ENCODE measurements at regions not wholly inside any gene's neighbourhood (a gene's known extent, or its start where the extent isn't known, plus 50 kb on each side); places are given as distances from the start of the nearest gene placed in this dataset.
A peak's percentile ranks its signal among the peaks of the same experiment; 100 is the strongest.
"Not testable (repeated sequence)": the region's sequence is repeated elsewhere in the genome, so short reads cannot be mapped to it uniquely, and the experiment has no call there.

DNA sequence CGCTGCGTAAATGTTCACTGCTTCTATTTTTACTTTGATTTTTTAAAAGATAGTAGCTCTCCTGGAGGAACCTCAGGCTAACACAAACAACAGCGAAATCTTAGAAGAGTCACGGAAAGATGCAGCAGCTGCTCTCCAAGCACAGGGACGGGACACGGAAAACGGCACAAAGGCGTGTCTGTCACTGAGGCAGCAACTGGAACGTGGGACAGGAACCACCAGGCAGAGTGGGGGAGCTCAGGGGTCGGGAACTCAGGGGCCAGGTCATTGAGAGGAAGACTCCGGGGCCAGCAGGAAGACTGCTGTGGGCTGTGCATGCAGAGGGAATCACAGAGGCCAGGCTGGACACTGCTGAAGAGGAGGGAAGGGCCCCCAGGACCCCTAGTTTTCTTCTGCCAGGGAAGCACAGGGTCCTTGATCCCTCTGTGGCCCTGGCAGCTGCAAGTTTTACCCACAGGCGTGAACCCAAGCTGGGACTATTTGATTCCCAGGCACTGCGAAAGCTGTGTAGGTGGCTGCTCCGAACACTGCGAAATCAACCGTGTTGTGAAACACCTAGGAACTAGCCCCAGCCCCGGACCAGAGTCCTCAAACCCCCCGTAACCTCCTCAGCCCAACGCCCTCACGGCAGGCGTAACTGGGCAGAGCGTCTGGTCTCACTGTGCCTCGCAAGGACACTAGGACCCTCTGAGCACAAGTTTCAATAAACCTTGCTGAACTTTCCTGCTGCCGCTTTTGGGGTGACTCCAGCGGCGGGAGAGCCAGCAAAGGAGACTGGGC lies 263.0 kb downstream of the EIPR1 start:
- DNase-seq, result no peak

DNA sequence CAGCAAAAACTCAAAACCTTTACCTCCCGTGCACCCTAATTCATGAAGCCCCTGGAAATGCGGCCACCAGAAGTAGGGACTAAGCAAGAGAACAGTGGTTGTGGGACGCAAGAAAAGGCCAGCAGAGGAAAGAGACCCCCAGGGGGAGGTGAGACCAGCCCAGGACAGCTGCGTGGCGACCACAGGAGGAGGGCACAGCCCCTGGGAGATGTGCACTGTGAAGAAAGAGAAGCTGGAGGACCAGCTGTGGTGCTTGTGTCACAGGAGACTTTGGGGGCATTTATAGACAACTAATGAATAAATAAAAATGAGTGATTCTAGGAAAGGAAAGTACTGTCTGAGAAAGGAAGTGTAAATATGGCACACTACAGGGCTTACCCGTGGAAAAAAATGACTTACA lies 263.8 kb downstream of the EIPR1 start:
- no peak for DNase-seq

DNA sequence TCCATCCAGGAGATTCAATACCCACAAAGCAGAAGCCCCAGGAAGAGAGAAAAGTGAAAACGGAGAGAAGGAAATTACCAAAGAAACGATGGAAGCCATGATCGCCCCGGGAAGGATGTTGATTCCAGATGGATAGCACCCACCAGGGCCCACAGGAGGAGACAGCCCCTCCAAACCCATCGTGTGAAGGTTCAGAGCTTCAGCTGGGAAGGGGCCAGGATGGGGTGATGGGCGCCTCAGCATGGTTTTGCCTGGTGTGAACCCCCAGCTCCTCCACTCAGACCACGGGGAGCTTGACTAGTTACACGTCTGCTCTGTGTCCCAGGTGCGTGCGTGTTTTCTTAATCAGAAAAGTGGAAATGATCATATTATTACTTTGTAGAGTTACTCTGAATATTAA lies 264.5 kb downstream of the EIPR1 start:
- no peak for DNase-seq

DNA sequence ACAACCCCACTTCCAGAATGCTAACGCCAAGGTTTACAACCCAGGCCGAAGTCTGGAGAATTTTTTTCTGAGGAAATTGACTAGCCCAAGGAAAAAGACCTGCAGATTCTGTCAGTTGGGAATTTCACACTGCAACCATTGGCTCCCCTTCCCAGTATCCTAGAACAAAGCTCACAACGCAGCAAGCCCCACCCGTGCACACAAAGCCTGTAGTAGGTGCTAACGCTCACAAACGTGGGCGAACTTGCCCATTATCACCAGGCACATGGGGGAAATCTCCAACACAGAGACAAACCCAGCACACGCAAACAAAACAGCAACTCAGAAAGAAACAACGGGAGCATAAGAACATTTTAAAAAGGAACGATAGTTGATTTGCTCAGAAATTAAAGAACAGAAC lies 265.1 kb downstream of the EIPR1 start:
- no peak for DNase-seq

DNA sequence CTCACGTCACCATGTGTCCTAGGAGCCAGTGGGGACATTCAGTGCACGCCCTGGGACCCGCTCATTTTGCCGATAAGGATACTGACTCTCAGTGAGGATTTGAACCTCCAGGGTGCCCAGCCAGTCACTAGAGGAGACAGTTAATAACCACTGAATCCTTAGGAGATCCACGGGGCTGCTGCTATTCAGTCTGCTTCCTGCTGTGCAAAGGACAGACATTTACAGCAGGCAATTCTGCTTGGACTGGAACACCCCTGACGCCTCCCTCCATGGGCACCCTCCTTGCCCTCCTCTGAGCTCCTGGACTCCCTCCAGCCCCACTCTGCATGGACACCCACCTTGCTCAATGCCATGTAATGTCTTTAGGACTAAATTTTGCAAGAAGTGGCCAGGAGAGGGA lies 265.5 kb downstream of the EIPR1 start:
- DNase-seq, result no peak

DNA sequence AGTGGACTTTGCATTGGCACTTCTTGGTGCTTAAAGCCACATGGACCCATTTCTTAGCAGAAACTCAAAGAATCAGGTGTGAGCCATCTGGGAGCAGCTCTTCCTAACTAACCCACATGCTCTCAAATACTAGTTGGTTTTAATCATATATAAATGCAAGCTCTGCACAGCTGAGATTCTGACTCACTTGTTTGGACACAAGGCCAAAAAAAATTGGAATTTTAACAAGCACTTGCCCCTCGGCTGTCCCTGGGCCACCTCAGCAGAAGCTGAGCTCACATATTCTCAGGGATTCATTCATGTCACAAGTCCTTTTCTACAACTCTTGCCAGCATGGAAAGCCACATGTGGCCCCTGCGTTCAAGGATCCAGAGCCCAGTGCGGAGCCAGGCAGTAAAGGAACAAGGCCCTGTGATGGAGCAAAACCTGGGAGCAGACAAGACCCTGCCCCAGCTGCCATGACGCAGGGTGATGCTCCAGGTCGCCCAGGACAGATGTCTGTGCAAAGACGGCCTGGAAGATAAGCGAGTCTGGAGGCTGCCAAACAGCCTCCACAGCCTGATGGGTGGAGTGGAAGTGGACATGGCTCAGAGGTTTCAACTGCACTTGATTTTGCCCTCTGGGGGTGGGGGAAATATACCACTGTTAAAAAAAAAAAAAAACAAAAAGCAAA lies 266.5 kb downstream of the EIPR1 start:
- no peak for DNase-seq

DNA sequence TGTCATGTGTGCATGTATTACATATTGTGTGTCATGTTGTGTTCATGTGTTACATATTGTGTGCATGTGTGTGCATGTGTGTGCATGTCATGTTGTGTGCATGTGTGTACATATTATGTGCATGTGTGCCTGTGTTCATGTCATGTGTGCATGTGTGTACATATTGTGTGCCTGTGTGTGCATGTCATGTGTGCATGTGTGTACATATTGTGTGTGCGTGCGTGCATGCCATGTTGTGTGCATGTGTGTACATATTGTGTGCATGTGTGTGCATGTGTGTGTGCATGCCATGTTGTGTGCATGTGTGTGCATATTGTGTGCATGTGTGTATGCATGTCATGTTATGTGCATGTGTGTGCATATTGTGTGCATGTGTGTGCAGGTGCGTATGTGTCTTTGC lies 267.1 kb downstream of the EIPR1 start:
- DNase-seq, result no peak

DNA sequence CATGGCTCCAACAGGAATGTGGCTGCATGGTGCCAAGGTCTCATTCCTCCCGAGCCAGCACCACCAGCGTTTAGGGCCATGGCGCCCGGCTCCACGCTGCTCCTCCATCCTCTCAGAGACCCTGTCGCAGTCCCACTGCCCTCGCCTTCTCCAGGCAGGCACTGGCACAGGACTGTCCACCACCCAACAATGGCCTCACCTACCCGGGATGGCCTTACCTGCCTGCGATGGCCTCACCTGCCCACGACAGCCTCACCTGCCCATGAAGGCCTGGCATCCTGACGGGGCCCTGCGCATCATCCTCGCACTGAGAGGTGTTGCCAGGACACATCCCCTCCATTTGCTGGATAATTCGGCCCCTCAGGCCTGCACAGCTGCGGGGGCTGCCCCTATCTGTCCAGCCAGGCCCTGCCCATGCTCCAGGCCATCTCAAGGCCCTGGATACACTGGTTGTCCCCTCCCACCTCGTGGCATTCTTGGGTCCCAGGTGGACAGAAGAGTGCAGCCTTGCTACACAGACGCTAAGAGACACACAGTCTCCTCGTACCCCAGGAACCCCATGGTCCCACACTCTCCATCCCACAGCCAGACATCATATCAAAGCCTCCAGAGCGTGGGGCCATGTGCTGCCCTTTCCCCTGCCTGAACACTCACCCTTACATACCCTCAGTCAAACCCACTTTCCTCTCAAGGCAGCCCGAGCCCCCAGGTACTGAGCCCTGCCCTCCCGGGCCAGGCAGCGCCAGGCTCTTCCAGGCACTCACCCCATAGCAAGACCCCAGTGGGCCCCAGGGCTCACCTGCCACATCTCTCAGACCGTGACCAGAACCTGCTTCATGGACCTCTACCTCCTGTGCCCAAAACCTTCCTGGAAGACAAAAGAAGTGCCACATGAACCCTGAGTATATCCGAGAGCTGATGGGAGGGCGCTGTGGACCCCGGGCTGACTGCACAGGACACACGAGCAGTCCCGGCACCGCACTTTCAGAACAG lies 268.6 kb downstream of the EIPR1 start:
- no peak for DNase-seq

DNA sequence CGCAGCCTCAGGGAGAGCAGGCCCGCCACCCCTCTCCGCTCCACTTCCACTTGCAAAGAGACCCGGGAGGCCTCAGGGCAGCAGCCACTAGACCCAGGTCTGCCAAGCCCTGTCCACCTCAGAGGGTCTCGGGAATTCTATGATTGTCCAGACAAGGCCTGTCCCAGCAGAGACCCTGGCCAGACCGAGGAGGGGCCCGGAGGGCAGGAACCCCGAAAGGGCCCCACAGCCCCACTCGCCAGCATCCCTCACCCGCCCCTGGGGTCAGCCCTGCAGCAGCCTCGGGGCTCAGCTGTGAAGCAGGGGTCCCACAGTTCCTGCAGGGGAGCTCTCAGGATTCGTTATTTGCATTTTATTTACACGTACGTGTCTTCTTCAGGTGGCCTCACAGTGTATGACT lies 269.5 kb downstream of the EIPR1 start:
- DNase-seq, result no peak

DNA sequence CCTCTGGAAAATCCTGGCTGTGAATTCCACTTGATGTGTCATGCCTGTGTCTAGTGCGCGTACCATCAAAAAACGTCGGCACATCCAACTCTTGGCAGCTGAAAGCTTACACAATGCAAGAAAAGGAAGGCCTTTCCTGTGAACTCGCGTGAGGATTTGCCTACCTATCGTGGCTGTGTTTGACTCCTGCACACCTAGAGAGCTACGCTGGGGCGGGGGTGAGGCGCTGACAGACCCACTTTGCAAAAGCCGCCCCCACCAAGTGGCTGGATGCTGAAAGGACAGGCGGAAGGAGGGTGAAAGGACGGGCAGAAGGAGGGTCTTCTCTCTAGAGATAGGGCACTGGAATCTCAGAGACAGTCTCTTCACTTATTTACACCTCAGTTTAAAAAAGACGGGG lies 270.1 kb downstream of the EIPR1 start:
- DNase-seq, result no peak

DNA sequence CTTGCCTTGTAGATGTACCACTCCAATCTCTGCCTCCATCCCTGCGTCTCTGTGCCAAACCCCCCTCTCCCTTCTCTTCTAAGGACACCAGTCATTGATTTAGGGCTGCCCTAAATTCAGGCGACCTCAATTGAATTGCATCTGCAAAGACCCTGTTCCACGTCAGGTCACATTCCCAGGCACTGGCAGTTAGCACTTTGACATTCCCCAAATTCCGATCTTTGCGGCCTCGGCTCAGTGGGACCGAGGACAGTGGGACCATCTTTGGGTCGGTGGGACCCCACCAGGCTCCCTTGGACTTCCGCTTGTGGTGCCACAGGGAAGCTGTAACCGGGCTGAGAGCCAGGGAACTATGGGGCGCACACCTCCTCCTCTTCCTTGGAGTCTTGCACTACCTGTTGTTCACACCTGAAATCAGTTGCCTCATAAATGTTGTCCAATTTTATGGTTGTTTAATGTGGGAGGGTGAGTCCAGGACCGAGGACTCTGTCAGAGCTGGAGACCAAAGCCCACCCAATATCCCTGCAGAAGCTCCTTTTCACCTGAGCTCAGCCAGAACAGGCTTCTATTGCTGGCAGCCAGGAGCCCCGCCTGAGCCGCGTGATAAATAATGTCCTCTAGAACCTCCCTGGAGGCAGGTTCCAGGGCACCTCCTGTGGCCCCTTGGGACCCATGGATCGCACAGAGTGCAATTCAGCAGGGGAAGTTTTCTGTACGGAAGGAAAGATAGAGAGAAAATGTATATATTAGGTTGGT lies 271.6 kb downstream of the EIPR1 start:
- DNase-seq, result no peak

DNA sequence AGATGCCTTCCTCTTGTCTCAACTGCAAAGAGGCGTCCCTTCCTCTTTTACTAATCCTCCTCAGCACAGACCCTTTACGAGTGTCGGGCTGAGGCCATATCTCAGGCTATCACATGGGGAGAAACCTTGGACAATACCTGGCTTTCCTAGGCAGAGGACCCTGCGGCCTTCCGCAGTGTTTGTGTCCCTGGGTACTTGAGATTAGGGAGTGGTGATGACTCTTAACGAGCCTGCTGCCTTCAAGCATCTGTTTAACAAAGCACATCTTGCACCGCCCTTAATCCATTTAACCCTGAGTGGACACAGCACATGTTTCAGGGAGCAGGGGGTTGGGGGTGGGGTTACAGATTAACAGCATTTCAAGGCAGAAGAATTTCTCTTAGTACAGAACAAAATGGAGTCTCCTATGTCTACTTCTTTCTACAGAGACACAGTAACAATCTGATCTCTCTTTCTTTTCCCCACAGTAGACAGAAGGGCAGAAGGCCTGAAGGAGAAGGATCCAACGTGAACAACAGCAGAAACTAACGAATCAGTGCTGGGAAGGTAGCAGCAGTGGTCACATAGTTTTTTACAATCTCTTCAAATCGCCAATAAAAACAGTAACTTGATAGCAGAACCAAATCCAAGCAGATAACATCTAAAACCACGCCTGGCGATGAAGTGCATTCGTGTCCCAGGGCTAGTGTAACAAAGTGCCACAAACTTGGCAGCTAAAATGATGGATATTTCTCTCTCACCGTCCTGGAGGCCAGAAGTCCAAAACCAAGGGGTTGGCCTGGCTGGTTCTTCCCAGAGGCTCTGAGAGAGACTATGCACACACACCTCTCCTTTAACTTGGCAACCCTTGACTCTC lies 272.4 kb downstream of the EIPR1 start:
- not testable (repeated sequence) for DNase-seq

DNA sequence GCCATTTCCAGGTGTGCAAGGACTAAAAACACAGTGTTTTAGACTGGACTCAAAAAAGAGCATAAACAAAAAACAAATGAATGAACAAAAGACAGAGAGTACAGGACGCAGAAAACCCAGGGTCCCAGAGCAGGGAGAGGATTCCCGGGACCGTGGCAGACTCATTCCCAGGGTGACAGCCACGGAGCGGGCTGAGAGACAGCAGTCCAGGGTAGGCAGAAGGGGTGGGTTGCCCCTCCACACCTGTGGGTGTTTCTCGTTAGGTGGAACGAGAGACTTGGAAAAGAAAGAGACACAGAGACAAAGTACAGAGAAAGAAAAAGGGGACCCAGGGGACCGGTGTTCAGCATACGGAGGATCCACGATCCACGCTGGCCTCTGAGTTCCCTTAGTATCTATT lies 273.4 kb downstream of the EIPR1 start:
- no peak for DNase-seq

DNA sequence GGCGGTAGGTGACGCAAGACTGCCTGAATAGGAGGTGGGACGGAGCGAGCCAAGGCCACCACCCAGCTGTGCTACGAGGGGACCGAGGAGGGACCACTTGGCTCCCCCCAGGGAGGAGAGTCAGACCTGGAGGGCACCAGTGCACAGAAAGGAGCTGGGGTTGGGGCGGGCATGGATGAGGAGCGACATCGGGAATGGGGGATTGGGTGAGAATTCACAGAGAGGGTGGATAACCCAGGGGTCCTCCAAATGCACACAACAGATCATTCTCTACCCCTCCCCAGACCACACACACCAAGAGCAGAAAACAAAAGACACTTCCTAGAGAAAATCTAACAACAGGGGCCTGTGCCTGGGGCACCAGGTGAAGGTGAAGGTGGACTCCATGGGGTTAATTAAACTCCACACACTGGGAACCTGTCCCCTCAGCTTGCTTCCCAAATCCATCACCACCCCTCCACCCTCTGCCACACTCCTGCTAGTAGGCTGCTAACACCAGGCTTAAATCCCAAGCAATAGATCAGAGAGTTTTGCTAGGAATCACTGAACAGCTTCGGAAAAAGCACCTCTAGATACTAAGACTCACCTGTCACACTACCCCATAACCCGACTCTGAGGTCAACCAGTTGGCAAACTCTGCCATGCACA lies 274.6 kb downstream of the EIPR1 start:
- no peak for DNase-seq

DNA sequence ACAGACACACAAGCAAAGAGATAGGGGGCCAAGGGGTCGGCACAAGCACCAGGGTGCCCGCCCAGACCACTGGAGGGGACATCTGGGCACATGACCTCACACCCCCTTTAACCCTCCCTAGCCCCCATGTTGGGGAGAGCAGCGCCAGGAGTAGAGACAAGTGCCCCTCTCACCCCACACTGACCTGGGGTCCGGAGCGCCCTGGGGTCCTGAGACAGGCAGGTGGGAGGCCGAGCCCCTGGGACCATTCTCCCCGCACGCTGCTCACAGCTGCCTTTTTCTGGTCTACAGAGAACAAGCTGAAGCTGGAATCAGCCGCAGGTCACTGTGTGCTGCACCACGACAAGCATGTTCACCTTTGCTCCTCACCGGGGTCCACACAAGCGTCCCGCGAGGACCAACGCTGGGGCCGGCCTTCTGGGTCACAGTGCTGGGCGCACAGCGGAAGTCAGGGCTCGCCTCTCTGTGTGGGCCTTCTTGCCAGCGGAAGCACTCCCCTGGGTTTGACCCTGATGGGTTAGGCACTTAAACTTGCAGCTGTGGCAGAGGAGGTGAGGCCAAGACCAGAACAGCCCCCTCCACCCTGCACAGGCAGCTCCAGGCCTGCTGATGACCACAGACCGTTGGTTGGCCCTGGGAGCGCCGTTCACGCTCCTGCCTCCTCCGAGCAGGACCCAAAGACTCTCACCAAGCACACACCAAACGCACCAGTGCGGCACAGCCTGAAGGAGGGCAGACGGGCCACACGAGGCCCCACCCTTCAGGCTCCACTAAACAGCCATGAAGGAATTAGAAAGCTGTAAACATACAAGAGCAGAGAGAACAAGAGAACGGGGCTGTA lies 275.3 kb downstream of the EIPR1 start:
- no peak for DNase-seq

DNA sequence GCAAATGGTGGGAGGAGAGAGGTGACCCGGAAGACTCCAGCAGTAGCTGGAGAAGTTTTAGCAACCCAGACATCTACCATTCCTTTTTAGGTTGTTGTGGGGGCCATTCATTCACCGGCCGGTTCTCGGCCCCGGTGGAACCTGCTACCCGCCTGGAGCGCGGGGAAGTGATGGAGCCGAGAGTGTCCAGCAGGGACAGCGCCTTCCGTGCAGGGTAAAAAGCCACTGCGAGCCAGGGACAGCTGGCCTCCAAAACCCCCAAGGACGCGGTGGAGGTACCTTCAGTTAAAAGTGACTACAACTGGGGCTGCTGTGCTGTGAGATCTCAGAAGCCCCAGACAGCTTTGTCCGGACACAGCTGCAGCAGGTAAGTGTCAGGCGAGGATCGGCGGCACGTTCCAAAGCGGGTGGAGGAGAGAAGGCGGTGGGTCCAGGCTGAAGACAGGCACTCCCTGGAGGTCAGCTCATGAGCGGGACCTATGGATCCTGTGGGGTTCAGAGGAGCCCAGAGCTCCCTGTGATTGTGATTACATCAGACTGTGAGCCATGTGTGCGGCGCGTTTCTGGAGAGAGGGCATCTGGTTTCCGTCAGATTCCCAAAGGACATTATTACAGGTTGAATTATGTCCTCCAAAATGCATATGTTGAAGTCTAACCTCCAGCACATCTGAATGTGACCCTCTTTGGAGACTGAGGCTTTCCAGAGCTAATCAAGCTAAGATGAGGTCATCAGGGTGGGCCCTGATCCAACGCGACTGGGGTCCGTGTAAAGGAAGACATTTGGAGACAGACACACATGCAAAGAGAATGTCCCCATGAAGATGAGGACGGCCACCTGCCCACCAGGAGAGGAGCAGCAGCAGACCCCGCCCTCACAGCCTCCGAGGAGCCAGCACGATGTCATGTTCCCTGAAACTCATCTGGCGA lies 276.3 kb downstream of the EIPR1 start:
- peak; percentile 38 for DNase-seq

DNA sequence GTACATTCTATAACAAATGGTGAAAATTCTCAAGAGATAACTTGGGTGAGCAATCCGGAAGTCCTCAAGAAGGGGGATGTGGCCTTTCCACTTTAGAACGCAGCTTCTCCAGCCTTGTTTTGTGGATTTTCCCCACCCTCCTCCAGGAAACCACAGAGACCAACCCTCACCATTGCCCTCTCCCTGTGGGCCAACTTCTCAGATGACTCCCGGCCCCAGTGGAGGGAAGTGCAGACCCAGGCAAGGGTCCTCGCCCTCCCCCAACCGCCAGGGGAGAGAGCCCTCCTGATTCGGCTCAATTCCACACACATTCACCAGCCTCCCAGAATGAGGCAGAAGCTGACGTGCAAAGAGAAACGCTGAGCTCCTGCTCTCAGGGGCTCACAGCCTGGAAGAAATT lies 277.2 kb downstream of the EIPR1 start:
- no peak for DNase-seq

DNA sequence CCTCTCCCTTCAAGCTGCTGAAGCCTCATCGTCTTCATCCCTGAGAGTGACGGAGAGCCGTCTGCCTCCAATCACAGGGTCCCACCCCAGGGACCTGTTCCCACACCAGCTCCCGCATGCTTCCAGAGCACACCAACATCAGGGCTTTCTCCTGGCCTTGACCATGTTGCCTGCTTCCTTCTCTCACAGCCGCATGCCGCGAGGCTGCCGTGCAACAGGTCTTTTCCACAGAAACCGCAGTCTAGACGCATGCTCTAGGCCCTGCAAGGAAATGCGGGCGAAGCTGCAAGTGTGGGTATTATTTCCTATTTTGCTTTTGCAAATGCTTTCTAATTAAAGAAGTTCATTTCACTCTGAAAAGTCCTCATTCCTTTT lies 277.8 kb downstream of the EIPR1 start:
- no peak for DNase-seq

Data from retina (tissue), 1 donor.